LNCAP (cell line): ENCODE measurements at regions not wholly inside any gene's neighbourhood (a gene's known extent, or its start where the extent isn't known, plus 50 kb on each side); places are given as distances from the start of the nearest gene placed in this dataset.

Source experiments
- CTCF ChIP-seq: fragments of 450-650 bp; IDR thresholded peaks from 2 replicates; pipeline ENCODE4 v1.5.1; 2017; ENCODE audit warnings: mild to moderate bottlenecking

- TF ChIP-seq CTCF: no peak
Measured at GRCh38 chr9:107064378-107064777, 201.4 kb downstream of the ZNF462 start.

GRCh38 chr9:107065549-107065948 lies 202.6 kb downstream of the ZNF462 start:
- TF ChIP-seq CTCF: no peak

GRCh38 chr9:107067739-107068416 lies 204.9 kb downstream of the ZNF462 start:
- no peak for TF ChIP-seq CTCF

- no peak for TF ChIP-seq CTCF
Measured at GRCh38 chr9:107068581-107068980, 205.6 kb downstream of the ZNF462 start.

- TF ChIP-seq CTCF: no peak
Measured at GRCh38 chr9:107070586-107070985, 207.6 kb downstream of the ZNF462 start.

- TF ChIP-seq CTCF: no peak
Measured at GRCh38 chr9:107078061-107078460, 205.0 kb upstream of the RAD23B start.

- no peak for TF ChIP-seq CTCF
Measured at GRCh38 chr9:107079589-107079988, 203.5 kb upstream of the RAD23B start.

- no peak for TF ChIP-seq CTCF
Measured at GRCh38 chr9:107080130-107080529, 202.9 kb upstream of the RAD23B start.
